Epithelial cell of proximal tubule (primary cell): ENCODE measurements at regions not wholly inside any gene's neighbourhood (a gene's known extent, or its start where the extent isn't known, plus 50 kb on each side); places are given as distances from the start of the nearest gene placed in this dataset.
"Not testable (repeated sequence)": the region's sequence is repeated elsewhere in the genome, so short reads cannot be mapped to it uniquely, and the experiment has no call there.

ENCODE experiments used
- DNase-seq: peaks from one replicate; pipeline ENCODE4 v3.0.0-alpha.2; 2011; ENCODE audit warnings: low read depth
- H3K4me3 ChIP-seq: 2 replicates; pipeline ENCODE4 v1.5.1; 2011; ENCODE audit warnings: low read depth, mild to moderate bottlenecking, low read length
- TF ChIP-seq, protein P1 (sequence below): conservative IDR thresholded peaks from 2 replicates; pipeline ENCODE4 v1.5.1; 2012; ENCODE audit warnings: low read depth, mild to moderate bottlenecking, low read length

DNA sequence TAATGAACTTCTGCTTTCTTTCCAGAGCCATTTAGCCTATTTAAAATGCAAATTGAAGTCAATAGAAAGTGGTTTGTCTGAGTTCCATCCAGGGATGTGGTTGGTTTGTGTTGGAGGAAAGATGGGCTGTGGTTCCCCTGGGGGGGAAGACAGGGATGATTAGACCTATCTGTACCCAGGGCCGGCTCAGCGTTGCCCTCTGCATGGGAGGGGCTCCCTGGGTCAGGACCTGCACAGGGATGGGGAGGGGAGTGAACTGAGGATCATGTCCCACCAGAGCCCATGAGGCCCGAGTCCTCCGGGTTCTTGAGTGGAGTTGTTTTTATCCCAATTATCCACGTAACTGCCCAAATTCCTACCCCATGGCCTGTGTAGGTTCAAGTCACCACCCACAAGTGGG, 76.9 kb upstream of the SFSWAP start:
- no peak overlapping the region for H3K4me3 ChIP-seq
- TF ChIP-seq, protein P1, sequence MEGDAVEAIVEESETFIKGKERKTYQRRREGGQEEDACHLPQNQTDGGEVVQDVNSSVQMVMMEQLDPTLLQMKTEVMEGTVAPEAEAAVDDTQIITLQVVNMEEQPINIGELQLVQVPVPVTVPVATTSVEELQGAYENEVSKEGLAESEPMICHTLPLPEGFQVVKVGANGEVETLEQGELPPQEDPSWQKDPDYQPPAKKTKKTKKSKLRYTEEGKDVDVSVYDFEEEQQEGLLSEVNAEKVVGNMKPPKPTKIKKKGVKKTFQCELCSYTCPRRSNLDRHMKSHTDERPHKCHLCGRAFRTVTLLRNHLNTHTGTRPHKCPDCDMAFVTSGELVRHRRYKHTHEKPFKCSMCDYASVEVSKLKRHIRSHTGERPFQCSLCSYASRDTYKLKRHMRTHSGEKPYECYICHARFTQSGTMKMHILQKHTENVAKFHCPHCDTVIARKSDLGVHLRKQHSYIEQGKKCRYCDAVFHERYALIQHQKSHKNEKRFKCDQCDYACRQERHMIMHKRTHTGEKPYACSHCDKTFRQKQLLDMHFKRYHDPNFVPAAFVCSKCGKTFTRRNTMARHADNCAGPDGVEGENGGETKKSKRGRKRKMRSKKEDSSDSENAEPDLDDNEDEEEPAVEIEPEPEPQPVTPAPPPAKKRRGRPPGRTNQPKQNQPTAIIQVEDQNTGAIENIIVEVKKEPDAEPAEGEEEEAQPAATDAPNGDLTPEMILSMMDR: no peak
- no peak for DNase-seq

DNA sequence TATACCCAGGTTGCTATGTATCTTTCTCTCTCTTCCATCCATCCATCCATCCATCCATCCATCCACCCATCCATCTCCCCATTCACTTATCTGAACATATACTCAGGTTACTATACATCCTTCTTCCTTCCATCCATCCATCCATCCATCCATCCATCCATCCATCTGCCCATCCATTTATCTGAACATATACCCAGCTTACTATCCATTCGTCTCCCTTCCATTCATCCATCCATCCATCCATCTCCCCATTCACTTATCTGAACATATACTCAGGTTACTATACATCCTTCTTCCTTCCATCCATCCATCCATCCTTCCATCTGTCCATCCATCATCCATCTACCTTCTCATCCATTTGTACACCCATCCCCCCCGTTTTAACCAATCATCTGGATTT, 75.9 kb upstream of the SFSWAP start:
- H3K4me3 ChIP-seq, DNase-seq: not testable (repeated sequence)

DNA sequence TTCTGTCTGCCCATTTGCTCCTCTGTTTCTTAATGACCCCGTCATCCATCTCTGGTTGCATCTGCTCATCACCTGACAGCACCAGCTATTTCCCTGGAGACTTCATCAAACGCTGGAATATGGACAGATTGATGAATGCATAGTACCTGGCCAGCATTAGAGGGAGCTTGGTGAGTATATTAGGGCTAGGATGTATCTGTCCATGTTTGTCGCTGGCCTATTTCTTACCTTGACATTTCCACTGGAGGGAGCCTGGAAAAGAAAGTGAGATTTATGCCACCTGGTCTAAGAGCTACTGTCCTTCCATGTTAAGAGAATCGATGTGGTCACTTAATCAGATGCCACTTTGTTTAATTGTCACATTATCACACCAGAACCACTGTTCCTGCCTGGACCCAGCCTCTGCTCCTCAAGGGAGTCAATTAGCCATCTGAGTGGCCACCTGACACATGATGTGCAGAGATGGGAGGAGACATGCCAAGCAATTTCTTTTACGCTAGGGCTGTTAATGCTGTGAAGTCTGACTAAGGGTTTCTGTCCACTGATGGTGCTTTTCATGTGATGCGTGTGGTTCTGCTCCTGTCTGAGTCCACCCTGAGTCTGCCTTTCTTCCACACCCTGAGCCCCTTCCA, 75.3 kb upstream of the SFSWAP start:
- no peak for DNase-seq
- TF ChIP-seq, protein P1: no peak
- no peak overlapping the region for H3K4me3 ChIP-seq

DNA sequence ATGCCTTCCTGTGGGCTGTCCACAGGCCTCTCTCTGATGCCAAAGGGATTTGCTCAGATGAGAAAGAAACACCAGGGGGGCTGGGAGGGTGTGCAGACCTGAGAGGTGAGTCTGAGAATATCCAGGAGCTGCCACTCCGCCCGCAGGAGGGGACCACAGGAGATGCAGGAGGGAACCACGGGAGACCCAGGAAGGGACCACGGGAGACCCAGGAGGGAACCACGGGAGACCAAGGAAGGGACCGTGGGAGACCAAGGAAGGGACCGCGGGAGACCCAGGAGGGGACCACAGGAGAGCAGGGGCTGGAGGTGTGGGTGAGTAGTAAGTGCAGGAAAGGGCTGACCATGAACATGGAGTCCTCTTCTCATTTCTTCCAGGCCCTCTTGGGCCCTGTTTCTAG, 74.6 kb upstream of the SFSWAP start:
- TF ChIP-seq, protein P1: no peak
- H3K4me3 ChIP-seq: no peak overlapping the region
- no peak for DNase-seq

DNA sequence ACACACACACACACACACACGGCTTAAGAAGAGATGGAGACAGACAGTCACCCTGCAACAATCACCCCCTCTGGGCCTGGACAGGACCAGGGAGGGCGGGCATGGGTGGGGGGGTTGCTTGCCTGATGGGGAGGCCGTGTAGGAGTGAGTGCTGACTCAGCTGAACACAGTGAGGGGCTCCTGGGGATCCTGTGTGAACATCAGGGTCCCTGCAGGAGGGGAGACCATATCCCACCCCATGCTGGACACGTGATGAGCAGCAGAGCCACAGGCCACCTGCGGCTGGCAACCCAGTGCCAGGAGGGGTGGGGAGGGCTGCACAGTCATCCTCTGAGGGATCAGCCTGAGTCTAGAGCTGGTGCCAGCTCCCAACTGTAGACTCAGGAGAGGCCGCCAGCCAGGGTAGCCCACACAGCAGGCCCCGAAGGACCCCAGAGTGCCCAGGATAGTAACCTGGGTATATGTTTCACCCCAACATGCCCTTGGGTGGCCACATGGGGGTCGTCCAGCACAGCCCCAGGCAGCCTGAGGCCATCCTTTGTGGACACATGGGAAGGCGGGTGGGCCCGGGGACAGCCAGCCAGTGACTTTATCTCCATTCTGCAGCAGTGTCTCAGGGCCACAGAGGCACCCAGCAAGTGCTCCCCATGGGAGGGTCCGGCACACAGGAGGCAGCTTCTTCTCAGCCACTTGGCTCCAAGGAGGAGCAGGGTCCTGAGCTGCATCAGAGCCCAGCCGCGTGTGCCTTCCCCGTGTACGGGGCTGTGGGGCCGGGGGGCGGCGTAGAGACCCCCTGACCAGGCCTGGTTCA, 73.7 kb upstream of the SFSWAP start:
- H3K4me3 ChIP-seq: no peak overlapping the region
- no peak for DNase-seq
- TF ChIP-seq, protein P1: no peak

DNA sequence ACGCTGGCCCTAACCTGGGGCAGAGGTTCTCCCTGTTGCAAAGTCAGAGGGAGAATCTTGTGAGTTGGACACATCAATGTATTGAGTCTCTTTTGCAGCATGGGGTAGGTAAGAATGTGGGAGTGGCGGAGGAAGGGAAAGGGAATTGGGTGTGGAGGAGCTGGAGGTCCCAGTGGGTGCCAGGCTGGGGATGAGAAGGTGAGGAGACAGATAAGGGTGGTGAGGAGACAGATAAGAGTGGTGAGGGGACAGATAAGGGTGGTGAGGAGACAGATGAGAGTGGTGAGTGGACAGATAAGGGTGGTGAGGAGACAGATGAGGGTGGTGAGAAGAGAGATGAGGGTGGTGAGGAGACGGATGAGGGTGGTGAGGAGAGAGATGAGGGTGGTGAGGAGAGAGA, 72.9 kb upstream of the SFSWAP start:
- TF ChIP-seq, protein P1: no peak
- no peak overlapping the region for H3K4me3 ChIP-seq

DNA sequence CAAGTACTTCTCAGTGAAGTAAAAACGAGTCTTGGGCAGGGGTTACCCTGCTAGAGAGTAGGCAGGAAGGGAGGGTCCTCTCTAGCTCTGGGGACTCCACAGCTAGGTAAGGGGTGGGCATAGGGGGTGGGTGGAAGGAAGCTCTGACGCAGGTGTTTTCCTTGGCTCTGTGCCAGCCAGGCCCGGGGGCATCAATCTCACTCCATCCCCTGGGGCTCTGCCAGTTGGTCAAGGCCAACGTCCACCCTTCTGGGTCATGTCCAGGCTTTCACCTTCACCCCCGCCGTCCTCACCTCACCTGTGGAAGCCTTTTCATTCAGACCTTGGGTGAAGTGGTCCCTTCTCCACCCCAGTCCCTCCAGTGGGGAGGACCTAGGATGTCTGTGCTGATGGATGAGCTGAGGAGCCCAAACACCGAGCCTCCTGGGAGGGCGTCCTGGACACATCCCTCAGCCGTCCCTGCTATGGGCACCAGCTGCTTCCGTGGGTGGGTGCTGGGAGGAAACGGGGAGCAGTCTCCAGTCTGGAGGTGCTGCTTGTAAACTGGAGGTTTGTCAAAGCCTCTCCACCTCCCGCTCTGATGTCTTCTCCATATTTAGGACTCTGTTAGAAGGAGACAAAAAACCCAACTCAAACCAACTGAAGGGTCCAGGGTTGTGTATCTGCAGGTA, 71.5 kb upstream of the SFSWAP start:
- DNase-seq: no peak
- no peak overlapping the region for H3K4me3 ChIP-seq
- TF ChIP-seq, protein P1: no peak

More for the DNA sequence above, 72.9 kb upstream of the SFSWAP start:
- DNase-seq: no peak
